HCT116 (cell line): ENCODE measurements at regions not wholly inside any gene's neighbourhood (a gene's known extent, or its start where the extent isn't known, plus 50 kb on each side); places are given as distances from the start of the nearest gene placed in this dataset.

Experiments
- ATAC-seq: fragments of 200-7000 bp; cut with Tn5 transposase; 2 replicates; pipeline ENCODE4 v1.9.1; 2020; ENCODE audit warnings: mild to moderate bottlenecking, moderate library complexity
- BruUV-seq: library from RNA; stranded (reverse); fragments of 400-500 nt; replicated peaks from 2 replicates; lab custom pipeline; 2021; lab: Mats Ljungman, UMichigan
- CTCF ChIA-PET: fragments of 300-600 bp; sonication (Branson Sonifier 250); formaldehyde crosslinking; loops from one replicate; lab custom pipeline; 2021; ENCODE audit warnings: antibody characterized with exemption; lab: Charles Lee
- POLR2A ChIA-PET: fragments of 300-600, 350-600 bp; sonication (Branson Sonifier 250); formaldehyde crosslinking; loops from one replicate; lab custom pipeline; 2021; ENCODE audit warnings: antibody characterized with exemption; lab: Charles Lee
- RAD21 ChIA-PET, 2 experiments: fragments of 300-600 bp; sonication (Branson Sonifier 250); formaldehyde crosslinking; loops; one replicate each; lab custom pipeline; 2023; ENCODE audit warnings: low total read pairs in 2 of 2; ENCODE audit not compliant: uncharacterized antibody in 2 of 2, unreplicated experiment in 2 of 2, low non-redundant PET in 1 of 2; lab: Charles Lee
- DNase-seq: peaks from one replicate; pipeline ENCODE4 v3.0.0-alpha.2; 2010; ENCODE audit warnings: low read depth, low spot score
- H2AFZ ChIP-seq: fragments of 200-600 bp; shearing (Covaris generic), sonication (generic); 2 replicates; pipeline ENCODE4 v1.6.1; 2017; ENCODE audit warnings: low read depth, mixed run types, mixed read lengths, antibody characterized with exemption, low read length; ENCODE audit not compliant: poor library complexity, severe bottlenecking
- H3K27ac ChIP-seq: 2 replicates; pipeline ENCODE4 v1.5.1; 2012; ENCODE audit warnings: low read depth, low read length
- H3K27me3 ChIP-seq: fragments of 200-600 bp; sonication (generic); 2 replicates; pipeline ENCODE4 v1.6.1; 2016; ENCODE audit warnings: mixed run types, low read length, mixed read lengths; ENCODE audit not compliant: insufficient read depth
- H3K36me3 ChIP-seq, 2 experiments: fragments of 200-500 bp in 1 of 2; fragments of 200-600 bp in 1 of 2; sonication (Bioruptor generic) in 1 of 2; sonication (generic) in 1 of 2; 2 replicates each; pipeline versions ENCODE4 v1.5.1 to v1.6.1; 2014 to 2016; ENCODE audit warnings: low read length in 2 of 2, inconsistent platforms in 1 of 2, mixed read lengths in 1 of 2, mixed run types in 1 of 2; ENCODE audit not compliant: insufficient read depth in 2 of 2, control insufficient read depth in 1 of 2
- H3K4me1 ChIP-seq, 2 experiments: fragments of 200-600 bp in 1 of 2; sonication (generic) in 1 of 2; 2 replicates each; pipeline versions ENCODE4 v1.5.1 to v1.6.1; 2012 to 2017; ENCODE audit warnings: low read length in 2 of 2, inconsistent platforms in 1 of 2, mild to moderate bottlenecking in 1 of 2, mixed read lengths in 1 of 2, mixed run types in 1 of 2, moderate library complexity in 1 of 2; ENCODE audit not compliant: insufficient read depth in 2 of 2, control insufficient read depth in 1 of 2
- H3K4me2 ChIP-seq: fragments of 200-600 bp; sonication (generic); 2 replicates; pipeline ENCODE4 v1.6.1; 2017; ENCODE audit warnings: mixed run types, low read length, mixed read lengths
- H3K4me3 ChIP-seq, 2 experiments: fragments of 200-600 bp in 1 of 2; sonication (generic) in 1 of 2; replicated peaks in 1 of 2; 2 replicates each; pipeline ENCODE4 v1.5.1; 2011 to 2016; ENCODE audit warnings: low read length in 2 of 2, control low read depth in 1 of 2, low read depth in 1 of 2, mild to moderate bottlenecking in 1 of 2, mixed read lengths in 1 of 2, mixed run types in 1 of 2
- H3K79me2 ChIP-seq: fragments of 200-600 bp; sonication (generic); 2 replicates; pipeline ENCODE4 v1.6.1; 2017; ENCODE audit warnings: mild to moderate bottlenecking, mixed run types, low read length, moderate library complexity, mixed read lengths; ENCODE audit not compliant: insufficient read depth
- H3K9ac ChIP-seq: fragments of 200-600 bp; sonication (generic); 2 replicates; pipeline ENCODE4 v1.6.1; 2016; ENCODE audit warnings: low read length, mixed read lengths
- H3K9me2 ChIP-seq: fragments of 200-600 bp; sonication (generic), shearing (Covaris generic); 2 replicates; pipeline ENCODE4 v1.6.1; 2017; ENCODE audit warnings: mixed run types, mild to moderate bottlenecking, moderate library complexity; ENCODE audit not compliant: insufficient read depth
- H3K9me3 ChIP-seq, 2 experiments: fragments of 200-500 bp in 1 of 2; fragments of 200-600 bp in 1 of 2; sonication (Bioruptor generic) in 1 of 2; sonication (generic) in 1 of 2; 2 replicates each; pipeline ENCODE4 v1.6.1; 2014 to 2017; ENCODE audit warnings: low read length in 2 of 2, mixed read lengths in 2 of 2, inconsistent platforms in 1 of 2, low read depth in 1 of 2, mild to moderate bottlenecking in 1 of 2, mixed run types in 1 of 2, moderate library complexity in 1 of 2; ENCODE audit not compliant: control insufficient read depth in 1 of 2, insufficient read depth in 1 of 2
- H4K20me1 ChIP-seq: fragments of 200-600 bp; sonication (generic), shearing (Covaris generic); 2 replicates; pipeline ENCODE4 v1.6.1; 2017; ENCODE audit warnings: mixed run types, mild to moderate bottlenecking, moderate library complexity; ENCODE audit not compliant: insufficient read depth
- CBX3 ChIP-seq: IDR thresholded peaks from 2 replicates; pipeline ENCODE4 v1.6.1; 2012; ENCODE audit warnings: low read depth
- FOSL1 ChIP-seq: IDR thresholded peaks from 2 replicates; pipeline ENCODE4 v1.6.1; 2012; ENCODE audit warnings: low read depth
- RAD21 ChIP-seq: IDR thresholded peaks from 2 replicates; pipeline ENCODE4 v1.6.1; 2012; ENCODE audit warnings: low read depth, mild to moderate bottlenecking
- SIN3A ChIP-seq: IDR thresholded peaks from 2 replicates; pipeline ENCODE4 v1.6.1; 2012; ENCODE audit warnings: low read depth
- SP1 ChIP-seq: IDR thresholded peaks from 2 replicates; pipeline ENCODE4 v1.6.1; 2012; ENCODE audit warnings: low read depth
- TCF7L2 ChIP-seq: IDR thresholded peaks from 2 replicates; pipeline ENCODE4 v1.7.0; 2011; ENCODE audit warnings: borderline replicate concordance, inconsistent platforms; ENCODE audit not compliant: insufficient read depth, insufficient read length; ENCODE audit errors: extremely low read depth
- YY1 ChIP-seq: IDR thresholded peaks from 2 replicates; pipeline ENCODE4 v1.6.1; 2011; ENCODE audit warnings: low read length, low read depth, moderate library complexity, mild to moderate bottlenecking; ENCODE audit not compliant: insufficient replicate concordance; ENCODE audit errors: extremely low read depth
- intact Hi-C: fragments of 100-400 bp; cut with micrococcal nuclease; formaldehyde crosslinking; loops from 2 replicates; pipeline ENCODE4 v1.10.0; 2022
- TF ChIP-seq, protein P1 (sequence below): IDR thresholded peaks from 2 replicates; pipeline ENCODE4 v1.6.1; 2012; ENCODE audit warnings: low read depth
- TF ChIP-seq, protein P2 (sequence below): IDR thresholded peaks from 2 replicates; pipeline ENCODE4 v1.6.1; 2012

DNA sequence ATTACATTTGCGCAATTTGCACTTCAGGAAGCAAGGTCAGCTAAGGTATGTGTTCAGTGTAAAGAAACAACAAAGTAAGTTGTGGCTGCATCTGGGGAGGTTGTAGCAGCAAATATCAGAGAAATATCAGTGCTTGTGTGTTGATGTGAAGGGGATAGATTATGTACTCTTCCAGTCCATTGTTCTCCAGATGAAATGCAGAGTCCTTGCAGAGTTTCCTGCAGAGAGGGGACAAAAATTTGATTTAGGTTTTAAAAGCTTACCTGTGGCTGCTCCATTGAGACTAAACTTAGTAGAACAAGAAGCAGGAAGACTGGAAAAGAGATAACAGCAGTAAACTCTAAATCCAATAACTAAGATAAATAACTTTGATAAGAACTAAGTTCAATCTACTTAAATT lies 952.2 kb downstream of the CDH18 start (continued):
- TF ChIP-seq, protein P1, sequence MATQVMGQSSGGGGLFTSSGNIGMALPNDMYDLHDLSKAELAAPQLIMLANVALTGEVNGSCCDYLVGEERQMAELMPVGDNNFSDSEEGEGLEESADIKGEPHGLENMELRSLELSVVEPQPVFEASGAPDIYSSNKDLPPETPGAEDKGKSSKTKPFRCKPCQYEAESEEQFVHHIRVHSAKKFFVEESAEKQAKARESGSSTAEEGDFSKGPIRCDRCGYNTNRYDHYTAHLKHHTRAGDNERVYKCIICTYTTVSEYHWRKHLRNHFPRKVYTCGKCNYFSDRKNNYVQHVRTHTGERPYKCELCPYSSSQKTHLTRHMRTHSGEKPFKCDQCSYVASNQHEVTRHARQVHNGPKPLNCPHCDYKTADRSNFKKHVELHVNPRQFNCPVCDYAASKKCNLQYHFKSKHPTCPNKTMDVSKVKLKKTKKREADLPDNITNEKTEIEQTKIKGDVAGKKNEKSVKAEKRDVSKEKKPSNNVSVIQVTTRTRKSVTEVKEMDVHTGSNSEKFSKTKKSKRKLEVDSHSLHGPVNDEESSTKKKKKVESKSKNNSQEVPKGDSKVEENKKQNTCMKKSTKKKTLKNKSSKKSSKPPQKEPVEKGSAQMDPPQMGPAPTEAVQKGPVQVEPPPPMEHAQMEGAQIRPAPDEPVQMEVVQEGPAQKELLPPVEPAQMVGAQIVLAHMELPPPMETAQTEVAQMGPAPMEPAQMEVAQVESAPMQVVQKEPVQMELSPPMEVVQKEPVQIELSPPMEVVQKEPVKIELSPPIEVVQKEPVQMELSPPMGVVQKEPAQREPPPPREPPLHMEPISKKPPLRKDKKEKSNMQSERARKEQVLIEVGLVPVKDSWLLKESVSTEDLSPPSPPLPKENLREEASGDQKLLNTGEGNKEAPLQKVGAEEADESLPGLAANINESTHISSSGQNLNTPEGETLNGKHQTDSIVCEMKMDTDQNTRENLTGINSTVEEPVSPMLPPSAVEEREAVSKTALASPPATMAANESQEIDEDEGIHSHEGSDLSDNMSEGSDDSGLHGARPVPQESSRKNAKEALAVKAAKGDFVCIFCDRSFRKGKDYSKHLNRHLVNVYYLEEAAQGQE, result no peak

- intact Hi-C loops, result no loop called here
- no peaks in the 10 kb centered on the region for H3K4me1 ChIP-seq
- H3K4me2 ChIP-seq, result no peak overlapping the region
- no peaks in the 10 kb centered on the region for H3K79me2 ChIP-seq
- TF ChIP-seq RAD21, result no peak
- TF ChIP-seq, all 23 proteins: peak for 0
- H2AFZ ChIP-seq, result no peak overlapping the region
- peaks cover 9% of the 10 kb centered on the region in 2 experiments; a peak in 3 of 4 replicates for H3K9me3 ChIP-seq
- ChIA-PET POLR2A (no interaction called here), CTCF (no interaction called here), RAD21 (no interaction called here)
- no peak for DNase-seq
- H3K27ac ChIP-seq, result no peak overlapping the region
- no peaks in the 10 kb centered on the region for H3K9me2 ChIP-seq
- H3K27me3 ChIP-seq, result no peaks in the 10 kb centered on the region
- no peaks in the 10 kb centered on the region for H4K20me1 ChIP-seq
- no peak for ATAC-seq
- H3K9ac ChIP-seq, result no peak overlapping the region
- H3K4me3 ChIP-seq, result no peak overlapping the region
- no peaks in the 10 kb centered on the region for H3K36me3 ChIP-seq
- BruUV-seq, result no TSS peak
These were observed 945.9 kb downstream of the CDH18 start for GRCh38 chr5:19042106-19042505.

DNA sequence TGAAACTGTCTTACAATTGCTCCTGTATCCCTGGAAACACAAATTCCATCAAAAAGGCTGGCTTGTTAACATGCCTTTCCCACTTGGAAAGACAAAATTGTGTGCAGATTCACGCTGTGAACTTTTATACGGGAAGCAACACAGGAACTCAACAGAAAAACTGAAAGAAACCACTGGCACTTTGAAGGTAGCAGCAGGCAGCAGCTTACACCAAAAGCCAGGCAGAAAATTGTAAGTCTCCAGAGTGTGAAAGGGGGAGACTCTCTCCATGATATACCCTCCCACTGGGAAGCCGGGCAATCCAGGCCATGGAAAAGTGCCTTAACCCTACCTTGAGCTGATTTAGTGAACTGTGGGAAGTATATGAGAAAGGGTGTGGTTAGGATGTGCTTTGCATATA lies 943.7 kb downstream of the CDH18 start:
- H3K4me3 ChIP-seq, result no peak overlapping the region
- no peaks in the 10 kb centered on the region for H3K79me2 ChIP-seq
- no peaks in the 10 kb centered on the region for H3K27me3 ChIP-seq
- intact Hi-C loops, result no loop called here
- CTCF ChIA-PET, result no interaction called here
- BruUV-seq, result no TSS peak
- peaks cover 5 to 9% of the 10 kb centered on the region in 2 experiments; a peak in 3 of 4 replicates for H3K9me3 ChIP-seq
- no peak overlapping the region for H3K4me2 ChIP-seq
- POLR2A ChIA-PET, result no interaction called here
- ATAC-seq (no peak), DNase-seq (no peak)
- H3K36me3 ChIP-seq, result no peaks in the 10 kb centered on the region
- H3K4me1 ChIP-seq, result no peaks in the 10 kb centered on the region
- no peaks in the 10 kb centered on the region for H4K20me1 ChIP-seq
- RAD21 ChIA-PET, result no interaction called here
- H3K9ac ChIP-seq, result no peak overlapping the region
- no peak for TF ChIP-seq FOSL1
- no peak for TF ChIP-seq SIN3A
- TF ChIP-seq, protein P2, sequence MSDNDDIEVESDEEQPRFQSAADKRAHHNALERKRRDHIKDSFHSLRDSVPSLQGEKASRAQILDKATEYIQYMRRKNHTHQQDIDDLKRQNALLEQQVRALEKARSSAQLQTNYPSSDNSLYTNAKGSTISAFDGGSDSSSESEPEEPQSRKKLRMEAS, result no peak
- TF ChIP-seq YY1, result no peak
- TF ChIP-seq SP1, result no peak
- no peak for TF ChIP-seq TCF7L2
- no peak for TF ChIP-seq CBX3
- TF ChIP-seq RAD21, result no peak
- TF ChIP-seq, protein P1, result no peak
- H3K27ac ChIP-seq, result no peak overlapping the region
- H2AFZ ChIP-seq, result no peak overlapping the region
- no peaks in the 10 kb centered on the region for H3K9me2 ChIP-seq
